Brain microvascular endothelial cell (primary cell): ENCODE measurements at regions not wholly inside any gene's neighbourhood (a gene's known extent, or its start where the extent isn't known, plus 50 kb on each side); places are given as distances from the start of the nearest gene placed in this dataset.

Experiments used
- DNase-seq: peaks from one replicate; pipeline ENCODE4 v3.0.0-alpha.2; 2020
- H3K27ac ChIP-seq: fragments of 250-450 bp; sonication (Bioruptor Pico); 2 replicates; pipeline ENCODE4 v1.5.1; 2020; ENCODE audit warnings: mild to moderate bottlenecking, moderate library complexity
- H3K27me3 ChIP-seq: fragments of 250-450 bp; sonication (Bioruptor Pico); replicated peaks from 2 replicates; pipeline ENCODE4 v1.5.1; 2020; ENCODE audit warnings: mild to moderate bottlenecking
- H3K36me3 ChIP-seq: fragments of 250-450 bp; sonication (Bioruptor Pico); replicated peaks from 2 replicates; pipeline ENCODE4 v1.5.1; 2020; ENCODE audit warnings: mild to moderate bottlenecking
- H3K4me3 ChIP-seq: 2 replicates; pipeline ENCODE4 v1.5.1; 2011; ENCODE audit warnings: low read depth, mild to moderate bottlenecking, control low read depth, low read length, moderate library complexity
- in situ Hi-C: cut with HindIII; loops from 2 replicates; pipeline ENCODE4 v1.10.0; 2017; ENCODE audit warnings: low sequenced_read_pairs, low pct_ligation_motif_present
- TF ChIP-seq, protein P1 (sequence below): IDR thresholded peaks from 2 replicates; pipeline ENCODE4 v1.5.1; 2011; ENCODE audit warnings: low read depth, mild to moderate bottlenecking, moderate library complexity, low read length, control low read depth, inconsistent platforms; ENCODE audit errors: missing control alignments

DNA sequence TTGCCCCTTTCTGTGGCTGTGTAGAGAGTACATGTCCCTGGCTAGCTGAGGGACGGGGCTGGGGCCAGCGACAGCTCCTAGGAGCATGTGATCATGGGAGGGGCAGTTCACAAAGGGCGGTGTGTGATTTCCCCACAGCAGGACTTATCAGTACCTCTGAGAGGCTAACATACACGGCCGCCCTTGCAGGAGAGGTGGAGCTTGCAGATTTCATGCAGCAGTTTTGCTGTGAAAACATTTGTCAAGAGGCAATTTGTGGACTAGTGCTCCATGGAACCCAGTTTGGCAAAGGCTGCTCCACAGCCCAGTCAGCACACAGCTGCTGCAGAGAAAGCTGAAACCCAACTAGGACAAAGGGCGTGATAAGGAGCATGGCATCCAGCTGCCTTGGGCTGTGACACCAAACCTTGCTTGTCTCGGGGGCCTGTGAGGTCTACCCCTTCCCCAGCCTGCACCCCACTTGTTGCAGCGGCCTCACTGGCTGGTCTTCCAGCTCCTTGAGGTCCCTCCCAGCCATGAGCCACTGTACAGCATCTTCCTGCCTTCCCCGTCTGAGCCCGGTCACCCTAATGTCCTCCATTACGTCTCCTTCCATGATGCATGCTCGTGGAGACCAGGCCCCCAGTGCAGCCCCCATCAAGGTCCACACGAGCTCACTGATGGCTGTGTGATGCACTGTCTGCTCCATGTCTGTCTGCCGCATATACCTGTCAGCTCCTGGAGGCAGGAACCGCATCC, 121.4 kb upstream of the HDAC4 start:
- TF ChIP-seq, protein P1, sequence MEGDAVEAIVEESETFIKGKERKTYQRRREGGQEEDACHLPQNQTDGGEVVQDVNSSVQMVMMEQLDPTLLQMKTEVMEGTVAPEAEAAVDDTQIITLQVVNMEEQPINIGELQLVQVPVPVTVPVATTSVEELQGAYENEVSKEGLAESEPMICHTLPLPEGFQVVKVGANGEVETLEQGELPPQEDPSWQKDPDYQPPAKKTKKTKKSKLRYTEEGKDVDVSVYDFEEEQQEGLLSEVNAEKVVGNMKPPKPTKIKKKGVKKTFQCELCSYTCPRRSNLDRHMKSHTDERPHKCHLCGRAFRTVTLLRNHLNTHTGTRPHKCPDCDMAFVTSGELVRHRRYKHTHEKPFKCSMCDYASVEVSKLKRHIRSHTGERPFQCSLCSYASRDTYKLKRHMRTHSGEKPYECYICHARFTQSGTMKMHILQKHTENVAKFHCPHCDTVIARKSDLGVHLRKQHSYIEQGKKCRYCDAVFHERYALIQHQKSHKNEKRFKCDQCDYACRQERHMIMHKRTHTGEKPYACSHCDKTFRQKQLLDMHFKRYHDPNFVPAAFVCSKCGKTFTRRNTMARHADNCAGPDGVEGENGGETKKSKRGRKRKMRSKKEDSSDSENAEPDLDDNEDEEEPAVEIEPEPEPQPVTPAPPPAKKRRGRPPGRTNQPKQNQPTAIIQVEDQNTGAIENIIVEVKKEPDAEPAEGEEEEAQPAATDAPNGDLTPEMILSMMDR = no peak
- in situ Hi-C loops = no loop called here
- no peak overlapping the region for H3K4me3 ChIP-seq
- no peak overlapping the region for H3K27ac ChIP-seq
- no peak for DNase-seq
- H3K27me3 ChIP-seq = no peaks in the 10 kb centered on the region
- H3K36me3 ChIP-seq = no peaks in the 10 kb centered on the region

DNA sequence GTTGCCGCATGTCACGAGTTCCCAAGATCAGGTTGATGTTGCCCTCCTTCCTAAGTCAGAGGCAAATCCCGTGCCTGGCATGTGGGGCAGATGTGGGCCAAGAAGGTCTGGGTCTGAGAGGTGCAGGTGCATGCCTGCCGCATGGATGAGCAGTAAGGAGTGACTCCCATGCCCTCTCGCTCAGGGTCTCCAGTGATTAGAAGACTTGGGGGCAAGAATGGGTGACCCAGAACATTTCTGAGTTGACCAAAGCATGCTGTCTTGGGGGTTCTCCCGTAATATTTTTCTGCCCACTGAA, 120.6 kb upstream of the HDAC4 start:
- TF ChIP-seq, protein P1 = no peak
- Histone ChIP-seq H3K27me3 (no peaks in the 10 kb centered on the region), H3K27ac (no peak overlapping the region), H3K4me3 (no peak overlapping the region), H3K36me3 (no peaks in the 10 kb centered on the region)
- in situ Hi-C loops = no loop called here
- DNase-seq = no peak

DNA sequence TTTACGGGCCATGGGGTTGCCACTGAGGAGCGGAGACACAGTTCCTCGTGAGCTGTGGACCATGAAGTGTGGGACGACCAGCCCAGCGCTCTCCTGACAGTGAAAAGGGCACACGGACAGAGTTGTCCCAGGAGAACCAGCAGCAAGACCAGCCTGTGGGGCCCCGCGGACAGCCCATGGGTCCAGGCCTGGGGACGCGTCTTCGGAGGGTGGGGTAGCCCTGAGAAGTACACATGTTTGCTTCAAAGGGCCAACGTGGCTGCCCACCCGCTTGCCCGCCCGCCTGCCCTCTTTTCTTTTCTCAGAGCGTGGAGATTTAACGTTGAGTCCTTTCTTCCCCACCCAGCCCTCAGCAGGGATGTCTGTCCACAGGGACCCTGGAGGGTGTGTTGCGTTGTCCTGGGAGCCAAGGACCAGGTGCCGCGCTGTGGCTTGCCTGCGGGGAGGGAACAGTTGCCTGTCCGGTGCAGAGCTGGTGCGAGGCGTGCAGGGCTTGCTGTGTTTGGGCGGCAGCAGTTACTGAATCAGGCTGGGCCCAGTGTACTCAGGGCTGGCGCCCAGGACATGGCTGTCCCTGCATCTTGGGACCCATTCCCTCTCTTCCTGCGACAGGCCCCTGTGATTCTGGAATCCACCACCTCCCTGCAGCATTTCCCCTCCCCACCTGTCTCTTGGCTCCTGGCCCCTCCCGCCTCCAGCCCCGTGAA, 120.1 kb upstream of the HDAC4 start:
- in situ Hi-C loops = no loop called here
- no peaks in the 10 kb centered on the region for H3K27me3 ChIP-seq
- no peak for DNase-seq
- TF ChIP-seq, protein P1 = no peak
- no peak overlapping the region for H3K27ac ChIP-seq
- H3K36me3 ChIP-seq = no peaks in the 10 kb centered on the region
- H3K4me3 ChIP-seq = no peak overlapping the region

DNA sequence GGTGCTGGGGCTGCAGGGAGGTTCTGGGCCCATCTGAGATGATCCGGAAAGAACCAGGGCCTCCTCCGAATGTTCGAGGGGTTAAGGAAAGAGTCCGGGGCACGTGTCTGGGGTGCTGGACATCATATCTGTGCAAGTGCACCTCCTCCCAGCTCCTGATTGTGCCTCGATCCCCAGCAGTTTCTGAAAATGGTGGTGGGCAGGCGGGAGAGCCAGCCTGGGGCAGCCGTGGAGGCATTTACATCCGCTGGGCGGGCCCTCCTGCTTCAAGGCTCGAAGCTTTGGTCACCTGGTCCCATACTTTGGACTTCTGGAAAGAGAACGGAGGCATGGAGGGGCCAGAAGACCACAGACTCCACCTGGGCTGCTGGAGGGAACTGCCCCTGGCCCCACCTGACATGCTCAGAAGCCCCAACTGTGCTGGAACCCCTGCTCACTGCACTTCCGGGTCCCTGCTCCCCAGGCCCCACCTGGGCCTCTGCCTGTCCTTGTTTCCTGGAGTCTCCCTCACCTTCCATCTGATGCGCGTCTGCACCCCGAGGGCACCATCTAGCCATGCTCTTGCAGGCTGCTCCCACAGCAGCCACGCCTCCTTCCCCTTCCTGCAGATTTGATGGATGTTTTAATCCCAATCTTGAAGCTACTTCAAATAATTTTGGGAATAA, 119.2 kb upstream of the HDAC4 start:
- in situ Hi-C loops = no loop called here
- no peak for DNase-seq
- TF ChIP-seq, protein P1 = no peak
- Histone ChIP-seq H3K36me3 (no peaks in the 10 kb centered on the region), H3K4me3 (no peak overlapping the region), H3K27ac (no peak overlapping the region), H3K27me3 (no peaks in the 10 kb centered on the region)

DNA sequence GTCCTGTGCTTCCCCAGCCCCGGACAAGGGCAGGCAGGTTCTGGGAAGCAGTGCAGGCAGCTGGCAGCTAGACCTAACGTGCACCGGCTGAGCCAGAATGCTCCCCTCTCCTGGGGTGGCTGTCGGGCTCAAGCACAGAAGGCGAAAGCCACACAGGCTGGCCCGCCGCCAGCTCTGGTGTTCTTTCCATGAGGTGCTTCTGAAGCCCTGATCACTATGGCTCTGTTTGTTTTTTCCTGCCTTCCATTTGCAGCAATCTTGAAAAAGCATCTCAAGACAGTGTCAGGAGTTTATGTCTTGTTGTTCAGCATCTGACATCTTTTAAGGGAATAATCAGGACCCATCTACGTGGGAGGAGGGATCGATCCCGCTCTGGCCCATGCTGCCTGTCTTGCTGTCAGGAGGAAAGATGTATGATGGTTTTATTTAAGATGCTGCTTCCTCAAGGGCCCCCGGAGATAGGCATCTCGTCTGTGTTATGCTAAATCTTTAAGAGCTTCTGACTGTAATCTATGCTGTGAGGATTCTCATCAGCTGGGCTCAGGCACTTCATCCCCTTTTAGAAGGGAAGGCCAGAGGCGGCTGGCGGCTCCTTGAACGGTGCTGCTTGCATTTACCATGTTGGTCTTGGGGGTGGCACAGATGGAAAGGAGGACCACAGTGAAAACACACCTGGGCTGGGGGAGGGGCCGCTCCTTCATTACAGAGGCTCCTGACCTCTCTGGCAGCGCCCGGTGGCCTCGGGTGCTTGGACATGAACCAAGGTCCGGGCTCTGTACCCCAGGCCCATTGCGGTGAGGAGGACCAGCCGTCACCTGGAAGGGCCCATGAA, 118.5 kb upstream of the HDAC4 start:
- DNase-seq = no peak
- Histone ChIP-seq H3K4me3 (no peak overlapping the region), H3K36me3 (no peaks in the 10 kb centered on the region), H3K27ac (no peak overlapping the region), H3K27me3 (no peaks in the 10 kb centered on the region)
- in situ Hi-C loops = no loop called here
- TF ChIP-seq, protein P1 = no peak
